Epidermal melanocyte (primary cell): ENCODE measurements at regions not wholly inside any gene's neighbourhood (a gene's known extent, or its start where the extent isn't known, plus 50 kb on each side); places are given as distances from the start of the nearest gene placed in this dataset.
"Not testable (repeated sequence)": the region's sequence is repeated elsewhere in the genome, so short reads cannot be mapped to it uniquely, and the experiment has no call there.

Experiments
- DNase-seq: peaks from one replicate; pipeline ENCODE4 v3.0.0; 2011; ENCODE audit warnings: low spot score; ENCODE audit not compliant: insufficient read length

DNA sequence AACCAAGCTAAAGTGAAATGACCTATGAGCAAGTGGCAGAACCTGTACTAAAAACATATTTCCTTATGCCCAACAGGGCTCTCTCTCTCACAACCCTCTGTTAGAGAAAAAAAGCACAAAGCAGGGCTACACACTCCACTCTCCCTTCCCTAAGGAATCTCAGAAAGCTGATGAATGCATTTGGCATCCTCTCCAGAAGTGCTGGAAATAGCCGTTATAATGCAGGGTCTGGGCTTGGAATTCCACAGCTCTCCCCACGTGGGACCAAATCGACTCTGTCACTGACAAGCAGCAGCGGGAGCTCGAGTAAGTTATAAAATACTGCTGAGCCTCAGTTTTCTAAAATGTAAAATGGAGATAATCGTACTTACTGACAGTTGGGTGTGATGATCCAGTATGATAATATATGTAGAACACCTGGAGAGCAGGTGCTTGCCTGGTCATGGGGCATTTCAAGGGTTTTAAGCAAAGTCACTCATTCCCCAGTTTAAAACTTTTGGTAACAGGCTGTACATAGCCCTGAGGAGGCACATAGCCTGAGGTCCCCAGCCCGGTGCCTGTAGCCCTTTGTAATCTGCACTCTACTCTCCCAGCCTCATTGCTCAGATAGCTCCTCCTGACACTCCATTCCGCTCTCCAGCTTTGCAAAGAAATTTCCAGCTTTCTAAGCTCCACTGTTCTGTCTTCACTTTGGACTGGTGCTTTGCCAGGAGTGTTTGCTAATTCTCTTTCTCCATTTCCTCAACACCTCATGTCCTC is 175.6 kb upstream of the DAB1 start:
- DNase-seq = no peak

GRCh38 chr1:57597036-57597435 is 173.2 kb upstream of the DAB1 start:
- DNase-seq = no peak

- DNase-seq = no peak
Measured at GRCh38 chr1:57594002-57594401, 170.1 kb upstream of the DAB1 start.

- DNase-seq = no peak
Measured at GRCh38 chr1:57591842-57592241, 168.0 kb upstream of the DAB1 start.

DNA sequence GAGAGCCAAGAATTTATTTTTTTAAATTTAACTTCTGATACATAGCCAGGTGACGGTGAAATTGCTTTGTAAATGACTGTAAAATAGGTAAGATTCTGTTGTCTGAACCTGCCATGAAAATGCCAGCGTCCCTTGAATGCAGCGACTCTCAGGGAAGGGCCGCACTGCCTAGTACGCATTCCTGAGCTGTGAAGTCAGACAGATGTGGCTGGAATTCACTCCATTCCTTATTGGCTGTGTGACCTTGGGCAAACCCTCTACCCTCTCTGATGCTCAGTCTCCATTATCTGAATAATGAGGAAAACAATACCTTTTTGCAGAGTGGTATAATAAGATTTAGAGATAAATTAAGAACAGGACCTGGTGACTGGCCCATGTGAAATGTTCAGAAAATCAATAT is 167.1 kb upstream of the DAB1 start:
- no peak for DNase-seq

GRCh38 chr1:57586842-57587241 is 163.0 kb upstream of the DAB1 start:
- no peak for DNase-seq

- no peak for DNase-seq
Measured at GRCh38 chr1:57578680-57579079, 154.8 kb upstream of the DAB1 start.

DNA sequence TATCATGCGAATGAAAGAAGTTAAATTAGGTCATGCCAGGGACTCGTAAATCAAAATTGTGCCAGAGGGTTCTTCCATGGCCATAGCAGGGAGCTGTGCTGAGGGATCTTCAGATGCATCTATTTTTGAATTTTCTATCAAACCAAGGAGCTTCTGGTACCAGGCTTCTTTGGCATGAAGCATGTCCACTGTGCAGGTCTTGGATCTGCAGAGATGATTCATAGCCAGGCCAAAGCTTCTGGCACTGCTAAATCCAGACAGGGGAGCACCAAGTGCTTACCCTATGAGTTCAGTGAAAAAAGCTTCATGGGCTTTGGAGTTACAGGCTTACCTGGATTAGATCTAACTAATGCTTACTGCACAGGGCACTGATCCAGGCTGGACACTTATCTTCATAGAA is 154.2 kb upstream of the DAB1 start:
- no peak for DNase-seq

GRCh38 chr1:57576756-57577155 is 152.9 kb upstream of the DAB1 start:
- DNase-seq = no peak

DNA sequence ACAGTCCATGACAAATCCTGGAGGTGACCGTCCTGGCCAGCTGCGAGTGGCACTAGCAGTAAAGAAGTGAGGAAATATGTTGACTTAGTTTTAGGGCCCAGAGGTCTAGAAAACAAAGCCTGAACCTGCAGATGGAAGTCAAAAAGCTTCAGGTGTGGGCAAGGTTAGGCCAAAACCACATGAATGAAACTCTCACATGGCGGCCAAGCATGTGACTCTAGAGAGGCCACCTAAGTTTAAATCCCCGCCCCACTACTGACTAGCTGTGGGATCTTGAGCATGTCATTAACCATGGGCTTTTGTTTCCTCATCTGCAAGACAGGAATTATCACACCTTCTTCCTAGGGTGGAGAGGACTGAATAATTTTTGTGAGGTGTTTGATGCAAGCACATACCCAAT is 148.2 kb upstream of the DAB1 start:
- DNase-seq = no peak

DNA sequence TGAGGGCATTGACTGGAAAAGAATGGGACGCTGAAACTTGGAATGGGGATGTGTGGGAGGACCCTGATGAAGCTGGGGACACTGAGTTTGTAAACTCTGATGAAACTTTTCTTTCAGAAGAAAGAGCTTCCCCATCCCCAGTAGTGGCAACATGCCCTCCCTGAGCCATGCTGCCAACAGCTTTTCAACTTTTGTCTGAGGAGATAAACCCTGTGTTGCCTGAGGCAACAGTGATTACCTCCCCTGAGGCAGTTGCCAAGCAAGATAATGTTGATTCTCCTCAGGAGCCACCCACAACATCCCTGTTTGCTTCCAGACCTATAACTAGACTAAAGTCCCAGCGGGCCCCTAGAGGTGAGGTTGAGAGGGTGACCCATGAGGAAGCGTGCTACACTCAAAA is 134.2 kb upstream of the DAB1 start:
- not testable (repeated sequence) for DNase-seq

DNA sequence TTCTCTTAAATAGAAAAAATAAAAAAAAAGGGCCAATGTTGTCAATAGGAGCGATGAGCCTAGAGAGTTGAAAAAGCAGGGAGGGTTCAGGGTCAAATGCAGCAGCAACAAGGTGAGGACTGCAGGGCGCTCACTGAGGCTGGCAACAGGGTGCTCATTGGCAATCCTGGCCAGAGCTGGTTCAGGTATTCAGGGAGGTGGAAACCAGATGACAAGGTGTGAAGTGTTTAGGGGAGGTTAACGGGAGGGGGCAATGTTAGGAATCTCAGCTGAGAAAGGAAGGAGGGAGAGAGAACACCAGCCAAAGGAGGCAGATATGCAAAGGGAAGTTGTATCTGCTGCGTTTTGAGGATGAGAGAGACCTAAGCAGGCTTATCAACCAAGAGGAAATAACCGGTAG is 129.8 kb upstream of the DAB1 start:
- no peak for DNase-seq

DNA sequence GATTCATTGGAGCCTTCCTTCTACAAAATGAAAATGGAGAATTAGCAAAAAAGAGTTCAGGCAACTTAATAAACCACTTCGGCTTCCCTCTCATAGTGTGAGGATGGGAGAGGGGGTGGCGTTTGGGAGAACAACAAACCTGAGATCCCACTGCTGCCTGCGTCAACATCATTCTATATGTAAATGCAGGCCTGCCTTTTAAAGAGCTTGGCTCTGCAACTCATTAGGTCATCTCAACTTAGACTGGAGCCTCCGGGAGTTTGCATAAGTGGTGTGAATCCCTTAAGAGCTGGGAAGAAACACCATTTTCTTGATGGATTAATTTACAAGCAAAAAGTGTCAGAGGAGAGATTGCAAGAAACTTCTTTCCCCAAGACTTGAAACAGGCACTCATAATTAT is 127.6 kb upstream of the DAB1 start:
- DNase-seq = no peak

- DNase-seq = no peak
Measured at GRCh38 chr1:57550092-57550491, 126.2 kb upstream of the DAB1 start.

DNA sequence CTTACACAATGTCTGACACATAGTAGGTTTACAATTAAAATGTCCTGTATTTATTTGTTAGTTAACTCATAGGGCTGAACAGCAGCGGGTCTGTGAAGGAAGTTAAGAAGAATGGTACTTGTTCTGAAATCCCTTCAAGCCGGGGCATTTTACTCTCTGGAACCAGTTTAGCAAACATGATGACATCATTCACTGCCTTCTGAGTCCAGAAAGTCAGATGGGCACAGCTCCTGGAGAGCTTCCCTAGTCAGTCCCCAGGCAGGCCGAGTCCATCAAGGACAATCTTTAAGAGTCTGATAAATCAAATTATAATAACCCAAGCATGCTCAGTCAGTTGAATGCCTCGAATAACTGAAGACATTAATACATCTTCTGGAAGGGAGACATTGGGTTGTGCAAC is 125.4 kb upstream of the DAB1 start:
- no peak for DNase-seq

GRCh38 chr1:57546549-57547330 is 122.9 kb upstream of the DAB1 start:
- no peak for DNase-seq

DNA sequence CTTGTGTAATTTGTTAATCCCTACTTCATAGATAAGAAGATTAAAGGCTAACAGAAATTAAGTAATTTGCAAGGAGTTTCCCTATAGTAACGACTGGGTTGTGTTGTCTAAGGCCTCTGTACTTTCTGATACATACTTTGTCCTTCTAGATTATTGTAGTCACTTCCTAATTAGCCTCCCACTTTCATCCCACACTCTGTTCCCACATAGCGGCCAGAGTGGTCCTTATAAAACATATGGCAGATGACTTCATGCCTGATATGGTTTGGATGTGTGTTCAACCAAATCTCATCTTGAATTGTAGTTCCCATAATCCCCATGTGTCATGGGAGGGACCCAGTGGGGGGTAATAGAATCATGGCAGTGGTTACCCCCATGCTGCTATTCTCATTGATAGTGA is 120.5 kb upstream of the DAB1 start:
- DNase-seq = no peak

GRCh38 chr1:57536749-57537423 is 113.0 kb upstream of the DAB1 start:
- DNase-seq = no peak

GRCh38 chr1:57532299-57532698 is 108.4 kb upstream of the DAB1 start:
- DNase-seq = no peak

GRCh38 chr1:57530911-57531260 is 107.0 kb upstream of the DAB1 start:
- DNase-seq = not testable (repeated sequence)

GRCh38 chr1:57530206-57530910 is 106.5 kb upstream of the DAB1 start:
- DNase-seq = no peak

DNA sequence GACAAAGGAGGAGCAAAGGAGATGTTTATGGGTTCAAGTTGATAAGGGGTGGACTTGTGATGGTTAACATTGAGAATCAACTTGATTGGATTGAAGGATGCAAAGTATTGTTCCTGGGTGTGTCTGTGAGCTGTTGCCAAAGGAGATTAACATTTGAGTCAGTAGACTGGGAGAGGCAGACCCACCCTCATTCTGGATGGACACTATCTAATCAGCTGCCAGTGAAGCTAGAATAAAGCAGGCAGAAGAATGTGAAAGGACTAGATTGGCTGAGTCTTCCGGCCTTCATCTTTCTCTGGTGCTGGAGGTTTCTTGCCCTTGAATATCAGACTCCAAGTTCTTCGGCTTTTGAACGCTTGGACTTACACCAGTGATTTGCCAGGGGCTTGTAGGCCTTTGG is 98.7 kb upstream of the DAB1 start:
- DNase-seq = no peak
